Nephron (organoid): ENCODE measurements at regions not wholly inside any gene's neighbourhood (a gene's known extent, or its start where the extent isn't known, plus 50 kb on each side); places are given as distances from the start of the nearest gene placed in this dataset.
"Not testable (repeated sequence)": the region's sequence is repeated elsewhere in the genome, so short reads cannot be mapped to it uniquely, and the experiment has no call there.

Source experiments
- H3K27ac Mint-ChIP-seq, 3 experiments: 2 replicates each; pipeline ENCODE4 v1.8.0; 2020; ENCODE audit warnings: mixed read lengths in 3 of 3, mild to moderate bottlenecking in 2 of 3, moderate library complexity in 1 of 3
- H3K27me3 Mint-ChIP-seq: 2 replicates; pipeline ENCODE4 v1.8.0; 2021; ENCODE audit warnings: low read depth, mild to moderate bottlenecking, moderate library complexity, mixed read lengths
- H3K36me3 Mint-ChIP-seq: 2 replicates; pipeline ENCODE4 v1.8.0; 2020; ENCODE audit warnings: low read depth, mixed read lengths
- H3K4me1 Mint-ChIP-seq: 2 replicates; pipeline ENCODE4 v1.8.0; 2020; ENCODE audit warnings: mixed read lengths
- H3K4me3 Mint-ChIP-seq, 3 experiments: 2 replicates each; pipeline ENCODE4 v1.8.0; 2020; ENCODE audit warnings: mild to moderate bottlenecking in 3 of 3, mixed read lengths in 3 of 3, moderate library complexity in 2 of 3
- H3K9me3 Mint-ChIP-seq: 2 replicates; pipeline ENCODE4 v1.8.0; 2020; ENCODE audit warnings: mixed read lengths
- CTCF ChIP-seq, 3 experiments: fragments of 200-600 bp; sonication (generic); IDR thresholded peaks; one replicate each; pipeline ENCODE4 v1.5.0; 2021; ENCODE audit warnings: antibody characterized with exemption in 3 of 3; ENCODE audit not compliant: unreplicated experiment in 3 of 3

DNA sequence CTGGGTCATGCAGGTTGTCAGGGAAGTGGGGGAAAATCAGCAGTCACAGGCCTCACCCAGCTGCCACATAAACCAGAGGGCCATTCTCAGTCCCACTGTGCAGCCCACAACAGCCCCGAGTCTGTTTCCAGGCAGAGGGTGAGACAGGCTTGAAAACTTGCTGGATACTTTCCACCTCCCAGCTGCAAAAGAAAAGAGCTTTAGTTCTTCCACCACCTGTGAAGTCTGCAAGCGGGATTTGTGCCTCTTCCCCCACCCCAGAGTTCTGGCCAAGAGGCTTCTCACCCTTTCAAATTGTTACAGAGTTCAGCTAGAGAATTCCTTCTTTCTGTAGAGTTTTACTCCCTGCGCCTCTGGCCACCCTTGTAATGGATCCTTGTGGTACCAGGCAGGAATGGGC lies 115.5 kb upstream of the ZDHHC15 start:
- Mint-ChIP-seq H3K4me1 (no peaks in the 10 kb centered on the region), H3K9me3 (peaks cover 31% of the 10 kb centered on the region), H3K27ac (no peak overlapping the region), H3K27me3 (no peaks in the 10 kb centered on the region), H3K36me3 (no peaks in the 10 kb centered on the region), H3K4me3 (no peak overlapping the region)
- no peak for TF ChIP-seq CTCF (IDR thresholded peaks at IDR 0.05; ENCODE audit: unreplicated experiment in 3 of 3)

GRCh38 chrX:75625232-75625631 lies 102.4 kb upstream of the ZDHHC15 start:
- no peak overlapping the region for H3K27ac Mint-ChIP-seq
- TF ChIP-seq CTCF (IDR thresholded peaks at IDR 0.05; ENCODE audit: unreplicated experiment in 3 of 3): no peak
- peaks cover 8% of the 10 kb centered on the region for H3K9me3 Mint-ChIP-seq
- no peaks in the 10 kb centered on the region for H3K27me3 Mint-ChIP-seq
- no peak overlapping the region for H3K4me3 Mint-ChIP-seq
- no peaks in the 10 kb centered on the region for H3K36me3 Mint-ChIP-seq
- no peaks in the 10 kb centered on the region for H3K4me1 Mint-ChIP-seq

DNA sequence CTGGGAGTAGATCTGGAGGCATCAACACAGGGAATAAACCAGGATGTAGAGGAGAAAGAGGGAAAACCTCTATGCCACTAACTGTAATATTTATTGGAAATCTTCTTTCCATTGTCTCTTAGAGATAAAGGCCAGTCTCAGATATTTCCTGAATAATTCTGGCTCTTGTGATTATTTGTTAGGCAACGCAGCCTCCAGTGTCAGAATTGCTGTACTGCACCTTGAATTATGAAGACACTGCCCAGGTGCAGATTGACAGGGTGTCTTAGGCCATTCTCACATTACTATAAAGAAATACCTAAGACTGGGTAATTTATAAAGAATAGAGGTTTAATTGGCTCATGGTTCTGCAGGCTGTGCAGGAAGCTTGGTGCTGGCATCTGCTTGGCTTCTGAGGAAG lies 100.7 kb upstream of the ZDHHC15 start:
- Mint-ChIP-seq H3K27ac (no peak overlapping the region), H3K27me3 (no peaks in the 10 kb centered on the region), H3K4me3 (no peak overlapping the region), H3K4me1 (no peaks in the 10 kb centered on the region), H3K9me3 (peaks cover 17% of the 10 kb centered on the region), H3K36me3 (no peaks in the 10 kb centered on the region)
- TF ChIP-seq CTCF (IDR thresholded peaks at IDR 0.05; ENCODE audit: unreplicated experiment in 3 of 3): peak; percentile 12 to 24 (median 16)

DNA sequence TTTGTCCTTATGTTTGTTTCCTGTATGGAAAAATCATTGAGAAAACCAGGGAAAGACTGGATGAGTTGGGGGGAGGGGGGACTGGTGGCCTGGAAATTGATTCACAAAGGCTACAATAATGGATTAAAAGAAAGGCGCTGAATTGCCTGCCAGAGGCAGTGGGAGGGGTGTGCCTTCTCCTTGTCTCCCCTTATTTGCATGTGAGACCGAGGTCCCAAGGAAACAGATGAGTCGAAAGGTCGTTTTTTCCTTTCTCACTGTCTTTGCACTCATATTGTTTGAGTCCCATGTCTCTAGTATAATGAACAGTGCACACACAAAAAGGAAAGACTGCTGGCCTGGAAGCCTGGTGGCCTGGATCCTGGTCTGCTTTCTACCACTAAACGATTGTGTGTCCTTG lies 86.6 kb upstream of the ZDHHC15 start:
- Mint-ChIP-seq H3K36me3 (peaks cover 9% of the 10 kb centered on the region), H3K27me3 (no peaks in the 10 kb centered on the region), H3K27ac (no peak overlapping the region), H3K9me3 (peaks cover 20% of the 10 kb centered on the region), H3K4me3 (no peak overlapping the region), H3K4me1 (no peaks in the 10 kb centered on the region)
- no peak for TF ChIP-seq CTCF (IDR thresholded peaks at IDR 0.05; ENCODE audit: unreplicated experiment in 3 of 3)

DNA sequence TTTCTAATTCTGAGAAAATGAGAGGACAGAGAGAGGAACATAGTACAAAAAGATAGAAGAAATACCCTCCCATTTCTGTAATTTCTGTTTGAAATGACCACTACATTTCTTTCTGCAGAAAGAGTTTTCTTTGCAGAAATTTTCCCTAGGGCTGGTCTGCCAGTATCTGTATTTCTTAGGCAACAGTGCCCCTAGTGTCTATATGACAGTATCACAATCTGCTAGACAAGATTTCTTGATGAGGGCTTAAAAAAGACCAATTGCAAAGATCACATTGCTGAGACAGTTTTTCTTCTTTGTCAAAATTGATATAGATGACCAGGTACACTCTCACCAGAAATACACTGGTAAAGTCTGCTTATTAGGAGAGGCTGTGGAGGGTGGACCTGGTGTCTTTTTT lies 81.0 kb upstream of the ZDHHC15 start:
- Mint-ChIP-seq H3K9me3 (peaks cover 25% of the 10 kb centered on the region), H3K4me1 (no peaks in the 10 kb centered on the region), H3K27me3 (no peaks in the 10 kb centered on the region), H3K27ac (no peak overlapping the region), H3K36me3 (no peaks in the 10 kb centered on the region), H3K4me3 (no peak overlapping the region)
- peak; percentile 49 to 63 (median 57) for TF ChIP-seq CTCF (IDR thresholded peaks at IDR 0.05; ENCODE audit: unreplicated experiment in 3 of 3)

GRCh38 chrX:75602022-75602421 lies 79.2 kb upstream of the ZDHHC15 start:
- not testable (repeated sequence) for H3K27ac Mint-ChIP-seq, H3K27me3 Mint-ChIP-seq, H3K36me3 Mint-ChIP-seq, H3K4me1 Mint-ChIP-seq, H3K4me3 Mint-ChIP-seq
- peaks cover 26% of the 10 kb centered on the region for H3K9me3 Mint-ChIP-seq
